Endothelial cell of umbilical vein (primary cell): ENCODE measurements at regions not wholly inside any gene's neighbourhood (a gene's known extent, or its start where the extent isn't known, plus 50 kb on each side); places are given as distances from the start of the nearest gene placed in this dataset.

Experiments used
- BruUV-seq: library from RNA; stranded (reverse); fragments of 400-500 nt; replicated peaks from 2 replicates; lab custom pipeline; 2021; lab: Mats Ljungman, UMichigan
- CTCF ChIA-PET: fragments of 300-600, 350-600 bp; sonication (Branson Sonifier 250); formaldehyde crosslinking; loops from one replicate; lab custom pipeline; 2021; ENCODE audit warnings: antibody characterized with exemption, inconsistent platforms; lab: Charles Lee
- POLR2A ChIA-PET: fragments of 300-600, 350-600 bp; sonication (Branson Sonifier 250); formaldehyde crosslinking; loops from one replicate; lab custom pipeline; 2021; ENCODE audit warnings: antibody characterized with exemption, inconsistent platforms; lab: Charles Lee
- DNase-seq: peaks from one replicate; pipeline ENCODE4 v3.0.0-alpha.2; 2011; ENCODE audit warnings: low read depth, low spot score
- FAIRE-seq: peaks from 2 replicates; lab custom pipeline; 2011; peaks lifted over from hg19 to GRCh38; lab: Jason Lieb, UNC
- H2AFZ ChIP-seq: 2 replicates; pipeline ENCODE4 v1.6.0; 2012; ENCODE audit warnings: low read depth, low read length, control low read depth, inconsistent platforms
- H3K27ac ChIP-seq: 2 replicates; pipeline ENCODE4 v1.5.1; 2011; ENCODE audit warnings: low read depth, mild to moderate bottlenecking, control low read depth, low read length, moderate library complexity; ENCODE audit not compliant: insufficient read depth
- H3K27me3 ChIP-seq, 2 experiments: 2 replicates each; pipeline versions ENCODE4 v1.6.0 to v1.6.1; 2011; ENCODE audit warnings: low read length in 2 of 2, mixed read lengths in 1 of 2; ENCODE audit not compliant: control insufficient read depth in 2 of 2, insufficient read depth in 2 of 2
- H3K36me3 ChIP-seq, 2 experiments: 2 replicates in 1 of 2; 3 replicates in 1 of 2; pipeline ENCODE4 v1.5.1; 2011; ENCODE audit warnings: low read length in 2 of 2, mild to moderate bottlenecking in 1 of 2, moderate library complexity in 1 of 2; ENCODE audit not compliant: control insufficient read depth in 2 of 2, insufficient read depth in 2 of 2; ENCODE audit errors: extremely low read depth in 1 of 2
- H3K4me1 ChIP-seq: 3 replicates; pipeline ENCODE4 v1.5.1; 2011; ENCODE audit warnings: mild to moderate bottlenecking, low read length; ENCODE audit not compliant: control insufficient read depth, insufficient read depth; ENCODE audit errors: extremely low read depth
- H3K4me2 ChIP-seq: 2 replicates; pipeline ENCODE4 v1.6.1; 2011; ENCODE audit warnings: low read length, control low read depth, mixed read lengths; ENCODE audit not compliant: insufficient read depth
- H3K4me3 ChIP-seq, 3 experiments: fragments of 200-600 bp in 1 of 3; sonication (generic), shearing (Covaris generic) in 1 of 3; replicated peaks in 1 of 3; 2 replicates each; pipeline ENCODE4 v1.5.1; 2011 to 2016; ENCODE audit warnings: control low read depth in 3 of 3, low read length in 3 of 3, mild to moderate bottlenecking in 2 of 3, inconsistent platforms in 1 of 3, low read depth in 1 of 3, moderate library complexity in 1 of 3; ENCODE audit not compliant: insufficient read depth in 1 of 3
- H3K79me2 ChIP-seq: 2 replicates; pipeline ENCODE4 v1.6.0; 2012; ENCODE audit warnings: low read length, inconsistent platforms; ENCODE audit not compliant: control insufficient read depth, insufficient read depth
- H3K9ac ChIP-seq: replicated peaks from 2 replicates; pipeline ENCODE3; 2011; ENCODE audit warnings: low read length, control low read depth; ENCODE audit not compliant: insufficient read depth; ENCODE audit errors: extremely low read depth
- H3K9me1 ChIP-seq: replicated peaks from 3 replicates; pipeline ENCODE4 v1.6.0; 2011; ENCODE audit warnings: mild to moderate bottlenecking, low read length; ENCODE audit not compliant: control insufficient read depth, insufficient read depth; ENCODE audit errors: extremely low read depth
- H3K9me3 ChIP-seq: replicated peaks from 2 replicates; pipeline ENCODE4 v1.5.1; 2012; ENCODE audit warnings: low read length, inconsistent platforms; ENCODE audit not compliant: control insufficient read depth, insufficient read depth
- H4K20me1 ChIP-seq: replicated peaks from 2 replicates; pipeline ENCODE3; 2011; ENCODE audit warnings: mild to moderate bottlenecking, low read length; ENCODE audit not compliant: control insufficient read depth, insufficient read depth; ENCODE audit errors: extremely low read depth
- EZH2 ChIP-seq: IDR thresholded peaks from 2 replicates; pipeline ENCODE4 v1.6.1; 2012; ENCODE audit warnings: borderline replicate concordance, low read depth, mild to moderate bottlenecking, moderate library complexity, low read length, inconsistent platforms; ENCODE audit not compliant: severe bottlenecking
- FOS ChIP-seq: IDR thresholded peaks from 2 replicates; pipeline ENCODE4 v1.6.1; 2011; ENCODE audit warnings: mild to moderate bottlenecking, low read length, moderate library complexity, borderline replicate concordance; ENCODE audit not compliant: insufficient read depth
- GATA2 ChIP-seq: IDR thresholded peaks from 2 replicates; pipeline ENCODE4 v1.7.0; 2011; ENCODE audit warnings: low read depth, mild to moderate bottlenecking, moderate library complexity, mixed read lengths, low read length; ENCODE audit not compliant: insufficient read length, insufficient read depth
- JUN ChIP-seq: IDR thresholded peaks from 2 replicates; pipeline ENCODE4 v1.6.1; 2011; ENCODE audit warnings: borderline replicate concordance, low read depth; ENCODE audit not compliant: insufficient read length, insufficient read depth
- MYC ChIP-seq: IDR thresholded peaks from one replicate; pipeline ENCODE4 v1.6.1; 2011; ENCODE audit warnings: mild to moderate bottlenecking, low read depth, low read length
- POLR2A ChIP-seq: IDR thresholded peaks from 2 replicates; pipeline ENCODE4 v1.6.1; 2012; ENCODE audit warnings: low read depth, mild to moderate bottlenecking, control low read depth, low read length
- POLR2AphosphoS5 ChIP-seq: IDR thresholded peaks from 2 replicates; pipeline ENCODE4 v1.6.1; 2012; ENCODE audit warnings: low read depth, mild to moderate bottlenecking, control low read depth, low read length, moderate library complexity; ENCODE audit not compliant: insufficient read depth
- dilution Hi-C: fragments of 300-500 bp; cut with MboI; formaldehyde crosslinking; loops from one replicate; pipeline ENCODE4 v1.15.0; 2019; ENCODE audit warnings: low sequenced_read_pairs; ENCODE audit not compliant: extremely low pct_ligation_motif_present
- intact Hi-C: fragments of 100-400 bp; cut with micrococcal nuclease; formaldehyde crosslinking; loops from one replicate; pipeline ENCODE4 v1.10.0; 2022
- TF ChIP-seq, protein P1 (sequence below), 2 donors: IDR thresholded peaks; 1 replicate in 1 of 2; 2 replicates in 1 of 2; pipeline ENCODE4 v1.5.1; 2011; ENCODE audit warnings: low read length in 2 of 2, mild to moderate bottlenecking in 2 of 2, moderate library complexity in 2 of 2, control low read depth in 1 of 2, inconsistent platforms in 1 of 2, low read depth in 1 of 2; ENCODE audit not compliant: insufficient read depth in 1 of 2; ENCODE audit errors: extremely low read depth in 1 of 2
- TF ChIP-seq, protein P2 (sequence below): IDR thresholded peaks from 2 replicates; pipeline ENCODE4 v1.6.1; 2011; ENCODE audit not compliant: insufficient read depth, insufficient read length

DNA sequence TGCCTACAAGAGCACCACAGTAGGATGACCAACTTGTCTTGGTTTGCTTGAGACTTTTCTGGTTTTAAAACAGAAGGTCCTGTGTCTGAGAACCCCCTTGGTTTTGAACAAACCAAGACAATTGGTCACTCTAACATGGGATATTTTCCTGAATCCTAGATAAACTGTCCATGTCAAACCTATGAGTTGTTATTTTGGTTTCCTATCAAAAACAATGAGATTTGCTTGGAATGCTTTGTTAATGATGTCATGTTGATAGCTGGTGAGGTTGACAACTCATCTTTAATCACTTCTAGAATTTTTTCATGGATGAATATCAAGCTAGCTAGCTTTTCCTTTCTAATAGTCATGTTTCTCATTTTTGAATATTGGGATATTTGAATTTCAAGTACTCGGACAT, 518.3 kb upstream of the ARX start:
- POLR2A ChIA-PET: no interaction called here
- H3K4me1 ChIP-seq: peaks cover 5% of the 10 kb centered on the region
- H3K9ac ChIP-seq: peak overlapping the region; percentile 16
- H2AFZ ChIP-seq: no peak overlapping the region
- H3K27me3 ChIP-seq: no peaks in the 10 kb centered on the region
- FAIRE-seq (peak; percentile 67), DNase-seq (peak; percentile 32)
- dilution Hi-C loops (no loop called here), intact Hi-C loops (no loop called here)
- H3K9me1 ChIP-seq: no peaks in the 10 kb centered on the region
- no peaks in the 10 kb centered on the region for H3K36me3 ChIP-seq
- H3K79me2 ChIP-seq: no peaks in the 10 kb centered on the region
- H3K4me3 ChIP-seq: no peak overlapping the region
- no peaks in the 10 kb centered on the region for H4K20me1 ChIP-seq
- CTCF ChIA-PET: interaction anchor here (2.2 kb wide), 1 partner anchor 10 kb away, joined by 11 read pairs; no protein-coding TSS in a partner anchor
- H3K9me3 ChIP-seq: no peaks in the 10 kb centered on the region
- TF ChIP-seq MYC: no peak
- TF ChIP-seq JUN: peak; percentile 22
- no peak for TF ChIP-seq POLR2A
- peak; percentile 55 for TF ChIP-seq FOS
- TF ChIP-seq POLR2AphosphoS5: no peak
- TF ChIP-seq, protein P1, sequence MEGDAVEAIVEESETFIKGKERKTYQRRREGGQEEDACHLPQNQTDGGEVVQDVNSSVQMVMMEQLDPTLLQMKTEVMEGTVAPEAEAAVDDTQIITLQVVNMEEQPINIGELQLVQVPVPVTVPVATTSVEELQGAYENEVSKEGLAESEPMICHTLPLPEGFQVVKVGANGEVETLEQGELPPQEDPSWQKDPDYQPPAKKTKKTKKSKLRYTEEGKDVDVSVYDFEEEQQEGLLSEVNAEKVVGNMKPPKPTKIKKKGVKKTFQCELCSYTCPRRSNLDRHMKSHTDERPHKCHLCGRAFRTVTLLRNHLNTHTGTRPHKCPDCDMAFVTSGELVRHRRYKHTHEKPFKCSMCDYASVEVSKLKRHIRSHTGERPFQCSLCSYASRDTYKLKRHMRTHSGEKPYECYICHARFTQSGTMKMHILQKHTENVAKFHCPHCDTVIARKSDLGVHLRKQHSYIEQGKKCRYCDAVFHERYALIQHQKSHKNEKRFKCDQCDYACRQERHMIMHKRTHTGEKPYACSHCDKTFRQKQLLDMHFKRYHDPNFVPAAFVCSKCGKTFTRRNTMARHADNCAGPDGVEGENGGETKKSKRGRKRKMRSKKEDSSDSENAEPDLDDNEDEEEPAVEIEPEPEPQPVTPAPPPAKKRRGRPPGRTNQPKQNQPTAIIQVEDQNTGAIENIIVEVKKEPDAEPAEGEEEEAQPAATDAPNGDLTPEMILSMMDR (IDR thresholded peaks at IDR 0.05; ENCODE audit: extremely low read depth in 1 of 2, insufficient read depth in 1 of 2, low read depth in 1 of 2, low read length in 2 of 2): no peak
- TF ChIP-seq, protein P2, sequence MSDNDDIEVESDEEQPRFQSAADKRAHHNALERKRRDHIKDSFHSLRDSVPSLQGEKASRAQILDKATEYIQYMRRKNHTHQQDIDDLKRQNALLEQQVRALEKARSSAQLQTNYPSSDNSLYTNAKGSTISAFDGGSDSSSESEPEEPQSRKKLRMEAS: no peak
- peak; percentile 46 for TF ChIP-seq GATA2
- no peak for TF ChIP-seq EZH2
- no TSS peak for BruUV-seq
- H3K27ac ChIP-seq: peak overlapping the region; percentile 75
- no peak overlapping the region for H3K4me2 ChIP-seq
